HUES48 (cell line): ENCODE measurements at regions not wholly inside any gene's neighbourhood (a gene's known extent, or its start where the extent isn't known, plus 50 kb on each side); places are given as distances from the start of the nearest gene placed in this dataset.

Experiments used
- H3K27ac ChIP-seq: one replicate; pipeline ENCODE4 v1.7.0; 2013; ENCODE audit warnings: low read depth, low read length, inconsistent platforms
- H3K27me3 ChIP-seq: 2 replicates; pipeline ENCODE4 v1.6.1; 2013; ENCODE audit warnings: mild to moderate bottlenecking, low read length; ENCODE audit not compliant: control insufficient read depth, insufficient read depth
- H3K36me3 ChIP-seq: 2 replicates; pipeline ENCODE4 v1.6.1; 2013; ENCODE audit warnings: low read length; ENCODE audit not compliant: control insufficient read depth, insufficient read depth
- H3K4me1 ChIP-seq: 2 replicates; pipeline ENCODE4 v1.6.1; 2013; ENCODE audit warnings: mild to moderate bottlenecking, low read length; ENCODE audit not compliant: control insufficient read depth, insufficient read depth
- H3K4me3 ChIP-seq: 2 replicates; pipeline ENCODE4 v1.5.1; 2013; ENCODE audit warnings: mild to moderate bottlenecking, low read depth, low read length
- H3K9ac ChIP-seq: 2 replicates; pipeline ENCODE4 v1.6.1; 2013; ENCODE audit warnings: mild to moderate bottlenecking, low read depth, low read length, moderate library complexity
- H3K9me3 ChIP-seq: 2 replicates; pipeline ENCODE4 v1.6.1; 2013; ENCODE audit warnings: low read length; ENCODE audit not compliant: control insufficient read depth, insufficient read depth

DNA sequence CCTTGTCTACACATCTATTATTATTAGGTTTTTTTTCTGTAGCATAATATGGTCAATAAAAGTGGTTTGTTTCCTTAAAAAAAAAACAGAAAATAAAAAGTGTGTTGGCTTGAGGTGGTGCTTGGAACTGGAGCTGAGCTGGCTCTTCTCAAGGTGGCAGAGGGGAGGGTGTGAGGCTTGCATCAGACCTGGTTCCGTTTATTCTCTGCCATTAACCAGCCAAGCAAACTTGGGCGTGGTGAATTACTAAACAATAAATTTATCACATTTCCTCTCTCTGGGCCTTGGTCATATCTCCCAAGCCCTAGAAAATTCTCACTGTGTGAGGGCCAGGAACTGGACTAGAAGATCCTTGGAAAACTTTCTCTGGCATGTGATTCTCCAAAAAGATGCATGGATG is 427.5 kb upstream of the MKI67 start:
- Histone ChIP-seq H3K36me3 (no peaks in the 10 kb centered on the region), H3K27ac (no peak overlapping the region), H3K4me1 (no peaks in the 10 kb centered on the region), H3K9ac (no peak overlapping the region), H3K4me3 (no peak overlapping the region), H3K27me3 (no peaks in the 10 kb centered on the region), H3K9me3 (0 out of 2 replicates have a peak, but pooled peaks cover 4% of the 10 kb centered on the region)

DNA sequence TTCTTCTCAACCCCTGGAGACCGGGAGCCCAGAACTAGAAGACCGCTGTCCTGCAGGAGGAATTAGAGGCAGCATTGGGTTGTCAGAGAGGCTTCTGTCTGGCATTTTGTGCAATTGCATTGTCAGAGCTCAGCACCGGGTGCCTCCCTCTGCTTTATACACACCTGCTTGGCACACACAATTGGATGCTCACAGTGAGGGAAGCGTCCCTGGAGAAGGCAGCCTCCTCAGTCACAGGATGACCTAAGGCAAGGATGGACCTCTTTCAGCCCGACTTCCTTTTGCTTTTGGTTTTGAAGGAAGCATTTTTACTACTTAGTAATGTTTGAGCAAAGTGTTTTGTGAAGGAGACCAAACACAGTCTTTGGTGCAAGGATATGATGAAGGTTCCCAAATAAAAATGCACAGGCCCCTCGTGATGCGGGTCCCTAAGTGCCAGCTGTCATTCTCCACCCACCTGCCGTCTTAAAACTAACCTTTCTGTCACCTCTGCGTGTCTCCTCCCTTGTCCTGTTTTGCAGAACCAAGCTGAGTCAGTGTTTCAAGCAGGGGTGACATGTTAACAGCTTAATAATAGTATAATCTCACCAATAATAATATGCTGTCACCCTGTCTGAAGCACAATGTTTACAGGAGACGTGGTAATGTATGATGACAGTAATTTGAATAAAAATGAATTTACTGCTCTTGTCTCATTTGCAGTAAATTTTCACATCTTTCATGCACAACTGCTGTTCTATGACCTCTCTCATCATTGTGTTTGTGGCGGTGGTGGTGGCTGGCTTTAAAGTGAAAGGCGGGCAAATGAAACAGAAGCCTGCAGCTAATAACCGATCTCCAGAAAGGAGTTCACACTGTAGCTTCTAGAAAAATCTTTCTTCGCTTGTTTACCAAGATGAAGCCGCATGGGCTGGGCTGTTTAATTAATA is 430.2 kb upstream of the MKI67 start:
- no peak overlapping the region for H3K4me3 ChIP-seq
- no peaks in the 10 kb centered on the region for H3K36me3 ChIP-seq
- no peak overlapping the region for H3K9ac ChIP-seq
- H3K9me3 ChIP-seq: 0 out of 2 replicates have a peak, but pooled peaks cover 7% of the 10 kb centered on the region
- no peaks in the 10 kb centered on the region for H3K27me3 ChIP-seq
- no peak overlapping the region for H3K27ac ChIP-seq
- no peaks in the 10 kb centered on the region for H3K4me1 ChIP-seq

DNA sequence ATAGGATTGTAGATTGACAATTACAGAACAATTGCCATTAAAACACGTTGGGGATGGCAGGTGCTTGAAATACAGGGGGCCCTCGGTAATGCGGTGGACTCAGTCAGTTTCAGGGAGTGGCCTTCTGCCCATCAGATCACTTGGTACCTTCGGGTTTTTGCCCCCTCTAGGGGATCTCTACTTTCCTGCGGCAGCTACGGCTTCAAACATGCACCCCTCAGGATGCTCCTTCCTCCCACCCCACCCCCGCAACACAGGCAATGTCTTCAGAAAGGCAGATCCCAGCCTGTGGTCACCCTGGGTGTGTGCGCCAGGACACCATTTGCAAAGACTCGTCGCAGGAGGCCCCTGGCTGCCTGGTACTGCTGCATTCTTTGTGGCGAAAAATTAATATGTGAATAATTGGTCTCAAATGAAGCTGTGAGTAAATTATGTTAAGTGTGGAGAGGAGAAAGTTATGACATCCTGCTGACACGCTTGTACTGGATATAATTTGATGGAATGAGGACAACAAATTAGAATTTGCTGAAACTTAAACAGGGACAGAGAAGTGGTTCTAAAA is 431.0 kb upstream of the MKI67 start:
- H3K36me3 ChIP-seq: no peaks in the 10 kb centered on the region
- no peak overlapping the region for H3K9ac ChIP-seq
- H3K9me3 ChIP-seq: 0 out of 2 replicates have a peak, but pooled peaks cover 7% of the 10 kb centered on the region
- H3K4me1 ChIP-seq: no peaks in the 10 kb centered on the region
- no peak overlapping the region for H3K4me3 ChIP-seq
- no peak overlapping the region for H3K27ac ChIP-seq
- H3K27me3 ChIP-seq: no peaks in the 10 kb centered on the region

DNA sequence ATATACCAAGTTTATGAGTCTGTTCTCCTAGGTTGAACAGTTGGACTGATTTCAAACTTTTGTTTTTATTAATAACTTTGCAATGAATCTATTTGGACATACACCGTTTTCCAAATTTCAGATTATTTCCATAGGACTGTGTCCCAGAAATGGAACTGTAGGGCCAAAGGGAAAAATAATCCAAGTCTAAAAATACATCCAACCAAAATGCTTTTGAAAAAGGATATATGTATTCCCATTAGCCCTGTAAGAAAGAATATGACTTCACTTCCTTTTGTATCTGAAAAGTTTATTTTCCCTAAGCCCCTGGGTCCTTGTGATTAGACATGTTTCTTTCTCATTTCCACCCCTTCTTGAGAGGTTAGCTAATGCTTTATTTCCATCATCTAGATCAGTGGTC is 434.2 kb upstream of the MKI67 start:
- Histone ChIP-seq H3K4me1 (no peaks in the 10 kb centered on the region), H3K4me3 (no peak overlapping the region), H3K9me3 (0 out of 2 replicates have a peak, but pooled peaks cover 3% of the 10 kb centered on the region), H3K27ac (no peak overlapping the region), H3K36me3 (no peaks in the 10 kb centered on the region), H3K9ac (no peak overlapping the region), H3K27me3 (no peaks in the 10 kb centered on the region)

DNA sequence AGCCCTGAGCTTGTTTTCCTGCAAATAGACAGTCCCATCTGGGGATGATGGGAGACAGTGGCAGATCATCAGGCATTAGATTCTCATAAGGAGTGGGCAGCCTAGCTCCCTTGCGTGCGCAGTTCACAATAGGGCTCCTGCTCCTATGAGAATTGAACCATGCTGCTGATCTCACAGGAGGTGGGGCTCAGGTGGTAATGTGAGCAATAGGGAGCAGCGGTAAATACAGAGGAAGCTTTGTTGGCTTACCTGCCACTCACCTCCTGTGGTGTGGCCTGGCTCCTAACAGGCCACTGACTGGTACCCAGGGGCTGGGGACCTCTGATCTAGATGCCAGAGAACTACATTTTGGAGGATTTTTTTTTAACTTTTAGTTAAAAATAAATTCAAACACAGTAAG is 434.8 kb upstream of the MKI67 start:
- Histone ChIP-seq H3K36me3 (no peaks in the 10 kb centered on the region), H3K27ac (no peak overlapping the region), H3K27me3 (no peaks in the 10 kb centered on the region), H3K4me3 (no peak overlapping the region), H3K9ac (no peak overlapping the region), H3K9me3 (0 out of 2 replicates have a peak, but pooled peaks cover 3% of the 10 kb centered on the region), H3K4me1 (no peaks in the 10 kb centered on the region)

DNA sequence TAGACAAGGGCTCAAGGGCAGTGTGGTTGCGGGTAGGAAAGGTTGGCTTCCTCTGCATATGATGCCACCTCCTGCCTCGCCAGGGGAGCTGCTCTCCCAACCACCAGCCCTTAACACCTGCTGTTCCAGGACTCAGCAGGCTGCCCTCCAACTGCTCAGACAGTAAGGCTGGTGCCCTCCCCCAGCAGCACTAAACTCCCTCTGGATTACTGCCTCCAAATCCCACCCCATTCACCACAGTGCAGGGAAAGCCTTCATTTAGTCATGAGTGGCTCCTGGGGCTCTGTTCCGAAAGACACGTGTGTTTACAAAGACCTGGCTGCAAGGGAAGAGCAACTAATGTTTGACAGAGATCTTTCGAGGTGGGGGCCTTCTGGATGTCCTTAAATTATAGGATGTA is 437.2 kb upstream of the MKI67 start:
- Histone ChIP-seq H3K36me3 (no peaks in the 10 kb centered on the region), H3K9ac (no peak overlapping the region), H3K9me3 (0 out of 2 replicates have a peak, but pooled peaks cover 3% of the 10 kb centered on the region), H3K4me3 (no peak overlapping the region), H3K27ac (no peak overlapping the region), H3K4me1 (no peaks in the 10 kb centered on the region), H3K27me3 (no peaks in the 10 kb centered on the region)

DNA sequence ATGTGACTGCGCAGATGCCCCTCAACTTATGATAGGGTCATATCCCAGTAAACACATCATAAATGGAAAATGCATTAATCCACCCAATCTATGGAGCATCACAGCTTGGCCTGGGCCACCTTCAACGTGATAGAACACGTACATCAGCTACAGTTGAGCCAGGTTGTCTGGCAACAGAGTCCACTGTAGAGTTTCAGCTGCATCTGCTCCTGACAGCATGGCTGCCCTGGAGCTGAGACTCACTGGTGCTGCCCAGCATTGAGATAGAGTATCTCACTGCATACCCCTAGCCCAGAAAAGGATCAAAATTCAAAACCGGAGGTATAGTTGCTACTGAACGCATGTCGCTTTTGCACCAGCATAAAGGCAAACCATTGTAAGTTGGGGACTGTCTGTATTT is 437.7 kb upstream of the MKI67 start:
- no peaks in the 10 kb centered on the region for H3K27me3 ChIP-seq
- no peaks in the 10 kb centered on the region for H3K36me3 ChIP-seq
- H3K27ac ChIP-seq: no peak overlapping the region
- H3K9ac ChIP-seq: no peak overlapping the region
- no peak overlapping the region for H3K4me3 ChIP-seq
- H3K4me1 ChIP-seq: no peaks in the 10 kb centered on the region
- 0 out of 2 replicates have a peak, but pooled peaks cover 3% of the 10 kb centered on the region for H3K9me3 ChIP-seq

DNA sequence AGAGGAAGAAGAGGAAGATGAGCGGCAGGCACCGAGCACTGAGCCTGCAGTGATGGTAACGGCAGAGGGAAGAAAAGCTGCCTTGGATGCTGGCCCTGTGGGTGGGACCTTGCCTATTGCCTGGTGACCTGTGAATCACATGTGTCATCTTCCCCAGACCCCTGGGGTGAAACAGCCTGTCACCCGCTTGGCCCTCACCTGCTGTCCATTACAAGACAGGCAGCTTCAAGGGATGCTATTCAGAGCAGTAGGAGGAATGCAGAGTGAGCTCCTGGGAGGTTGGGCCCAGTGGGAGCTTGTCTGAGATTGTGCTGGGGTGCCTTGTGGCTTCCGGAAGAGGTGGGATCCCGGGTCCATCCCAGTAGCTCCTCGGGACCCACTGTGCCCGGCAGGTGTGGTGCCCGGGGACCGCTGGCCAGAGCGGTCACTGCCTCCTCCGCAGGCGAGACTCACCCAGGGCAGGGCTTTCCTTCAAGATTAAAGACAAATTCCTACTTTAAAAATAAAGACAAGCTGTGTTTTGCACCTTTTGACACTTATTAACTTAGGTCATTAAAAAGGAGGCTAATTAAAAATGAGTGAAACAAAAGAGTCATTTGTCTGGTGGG is 440.2 kb upstream of the MKI67 start:
- Histone ChIP-seq H3K36me3 (no peaks in the 10 kb centered on the region), H3K9me3 (no peaks in the 10 kb centered on the region)

DNA sequence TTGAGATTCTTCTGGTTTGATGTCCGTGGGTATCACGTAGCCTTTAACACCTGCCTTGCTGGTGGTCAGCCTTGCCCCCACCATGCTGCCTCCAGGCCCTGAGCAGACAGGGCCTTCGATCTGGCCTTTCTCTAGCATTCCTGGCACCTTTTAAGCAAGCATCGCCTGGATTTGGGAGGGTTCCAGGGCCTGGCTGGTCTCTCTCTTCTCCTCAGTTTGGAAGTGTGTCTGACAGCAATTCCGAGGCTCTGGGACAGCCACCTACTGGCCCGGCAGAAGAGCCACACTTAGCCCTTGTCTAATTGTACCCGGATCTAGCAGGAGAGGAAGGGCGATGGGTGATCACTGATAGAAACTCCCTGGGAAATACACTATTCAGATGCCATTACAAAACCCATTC is 441.3 kb upstream of the MKI67 start:
- Histone ChIP-seq H3K27me3 (no peaks in the 10 kb centered on the region), H3K9me3 (no peaks in the 10 kb centered on the region), H3K27ac (no peak overlapping the region), H3K9ac (no peak overlapping the region), H3K36me3 (no peaks in the 10 kb centered on the region), H3K4me3 (no peak overlapping the region), H3K4me1 (no peaks in the 10 kb centered on the region)

More for the DNA sequence above, 440.2 kb upstream of the MKI67 start:
- Histone ChIP-seq H3K9ac (no peak overlapping the region), H3K27me3 (no peaks in the 10 kb centered on the region), H3K4me1 (no peaks in the 10 kb centered on the region), H3K4me3 (no peak overlapping the region), H3K27ac (no peak overlapping the region)

DNA sequence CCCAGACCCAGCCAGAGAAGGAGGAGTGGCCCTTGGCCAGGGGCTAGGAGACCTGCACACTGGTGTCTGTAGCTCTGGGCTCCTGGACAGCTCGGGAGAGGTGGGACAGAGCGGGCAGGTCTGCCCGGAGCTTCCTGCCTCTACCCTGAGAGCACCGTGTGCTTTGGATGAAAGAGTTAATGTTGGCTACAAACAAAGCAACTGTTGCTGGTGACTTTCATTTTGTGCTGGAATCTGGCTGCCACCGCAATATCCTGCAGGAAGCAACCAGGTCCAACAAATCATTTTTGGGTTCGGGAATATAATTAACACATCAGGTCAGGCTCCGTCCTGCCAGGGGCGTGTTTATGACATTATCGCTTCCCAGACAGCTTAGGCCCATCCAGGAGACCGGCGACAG is 441.8 kb upstream of the MKI67 start:
- H3K36me3 ChIP-seq: no peaks in the 10 kb centered on the region
- H3K4me1 ChIP-seq: no peaks in the 10 kb centered on the region
- no peak overlapping the region for H3K27ac ChIP-seq
- no peak overlapping the region for H3K9ac ChIP-seq
- no peaks in the 10 kb centered on the region for H3K27me3 ChIP-seq
- H3K9me3 ChIP-seq: no peaks in the 10 kb centered on the region
- no peak overlapping the region for H3K4me3 ChIP-seq

DNA sequence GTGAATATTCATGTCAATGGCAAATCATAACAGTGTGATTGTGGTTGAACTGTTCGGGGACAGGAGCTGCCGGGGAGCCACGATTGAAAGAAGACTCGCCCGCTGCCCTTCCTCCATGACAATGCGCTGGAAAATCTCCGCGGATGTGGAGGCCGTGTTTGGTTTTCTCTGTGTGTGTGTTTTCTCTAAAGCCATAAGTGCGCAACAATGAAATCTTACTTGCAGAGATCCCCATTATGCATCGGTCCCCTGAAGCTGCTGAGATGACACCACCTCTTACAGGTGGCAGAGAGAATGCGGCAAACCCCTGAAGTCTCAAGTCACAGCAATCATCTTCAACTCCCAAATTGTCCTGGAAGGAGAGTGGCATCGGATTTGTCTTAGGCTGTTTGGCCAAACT is 442.3 kb upstream of the MKI67 start:
- no peak overlapping the region for H3K9ac ChIP-seq
- no peaks in the 10 kb centered on the region for H3K36me3 ChIP-seq
- no peaks in the 10 kb centered on the region for H3K27me3 ChIP-seq
- no peak overlapping the region for H3K27ac ChIP-seq
- H3K9me3 ChIP-seq: no peaks in the 10 kb centered on the region
- H3K4me3 ChIP-seq: no peak overlapping the region
- no peaks in the 10 kb centered on the region for H3K4me1 ChIP-seq
